AG08396 (cell line): ENCODE measurements at regions not wholly inside any gene's neighbourhood (a gene's known extent, or its start where the extent isn't known, plus 50 kb on each side); places are given as distances from the start of the nearest gene placed in this dataset.

Experiments used
- DNase-seq: peaks from one replicate; pipeline ENCODE4 v3.0.0; 2012; ENCODE audit warnings: low spot score, mixed read lengths

GRCh38 chr10:55500931-55501559 is 700.0 kb upstream of the PCDH15 start:
- no peak for DNase-seq

DNA sequence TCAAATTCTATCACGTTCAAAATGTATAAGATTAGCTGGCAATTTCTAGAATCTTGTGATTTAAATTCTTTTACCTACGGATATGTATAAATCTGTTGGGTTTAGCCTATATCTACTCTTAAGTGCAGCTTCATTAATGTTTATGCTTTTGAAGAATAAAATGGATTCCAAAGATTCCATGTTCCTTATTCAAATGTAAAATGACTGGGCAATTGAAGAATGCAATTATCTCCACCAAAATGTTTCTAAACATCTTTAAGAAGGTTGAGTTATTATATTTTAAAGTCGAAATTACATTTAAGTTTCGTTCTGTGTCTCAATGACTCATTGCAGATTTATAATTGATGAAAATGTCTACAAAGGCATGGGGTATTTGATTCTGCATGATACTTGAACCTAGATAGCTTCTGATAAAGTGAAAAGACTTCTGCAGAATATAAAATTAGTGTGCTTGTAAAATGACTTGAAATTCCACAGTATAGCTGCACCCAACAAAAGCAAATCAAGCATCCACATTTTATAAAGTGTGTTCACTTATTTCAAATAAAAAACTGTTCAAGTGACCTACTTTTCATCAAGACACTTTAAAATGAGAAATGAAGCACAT is 697.0 kb upstream of the PCDH15 start:
- no peak for DNase-seq

GRCh38 chr10:55495555-55495954 is 694.5 kb upstream of the PCDH15 start:
- no peak for DNase-seq

GRCh38 chr10:55491712-55492111 is 690.7 kb upstream of the PCDH15 start:
- DNase-seq = no peak

DNA sequence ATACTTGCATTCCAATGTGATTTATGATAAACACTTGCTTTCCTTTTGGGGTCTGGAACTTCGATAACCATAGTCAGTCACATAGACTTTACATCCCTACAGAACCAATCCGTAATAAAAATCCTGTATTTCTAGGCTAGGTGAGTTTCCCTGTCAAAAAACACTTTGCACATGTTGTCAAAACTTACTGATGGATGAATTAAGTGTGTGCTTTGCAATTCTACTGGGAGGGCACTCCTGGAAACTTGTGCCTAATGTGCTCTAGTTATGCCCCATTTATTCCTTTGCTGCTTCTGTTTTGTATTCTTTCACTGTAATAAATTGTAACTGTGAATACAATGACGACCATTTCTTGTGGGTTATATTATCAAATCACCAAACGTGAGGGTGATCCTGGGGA is 684.8 kb upstream of the PCDH15 start:
- no peak for DNase-seq

- DNase-seq = no peak
Measured at GRCh38 chr10:55476129-55476528, 675.1 kb upstream of the PCDH15 start.

DNA sequence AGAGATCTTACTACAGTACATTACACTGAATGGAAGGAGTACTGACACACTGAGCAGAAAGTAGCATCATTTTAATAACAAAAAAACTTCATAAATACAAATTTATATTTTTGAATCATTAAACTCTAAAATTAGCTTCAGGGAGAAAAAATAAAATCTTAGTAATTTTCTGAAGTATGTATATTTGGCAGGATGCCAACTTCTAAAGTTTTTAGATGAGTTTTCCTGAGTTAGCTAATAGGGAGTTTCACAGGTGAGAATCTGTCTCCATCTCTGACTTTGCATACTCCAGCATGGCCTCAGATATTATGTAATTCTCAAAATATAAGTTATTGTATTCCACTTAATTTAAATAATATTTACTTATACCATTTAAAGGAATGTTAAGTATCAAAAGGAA is 673.2 kb upstream of the PCDH15 start:
- no peak for DNase-seq

DNA sequence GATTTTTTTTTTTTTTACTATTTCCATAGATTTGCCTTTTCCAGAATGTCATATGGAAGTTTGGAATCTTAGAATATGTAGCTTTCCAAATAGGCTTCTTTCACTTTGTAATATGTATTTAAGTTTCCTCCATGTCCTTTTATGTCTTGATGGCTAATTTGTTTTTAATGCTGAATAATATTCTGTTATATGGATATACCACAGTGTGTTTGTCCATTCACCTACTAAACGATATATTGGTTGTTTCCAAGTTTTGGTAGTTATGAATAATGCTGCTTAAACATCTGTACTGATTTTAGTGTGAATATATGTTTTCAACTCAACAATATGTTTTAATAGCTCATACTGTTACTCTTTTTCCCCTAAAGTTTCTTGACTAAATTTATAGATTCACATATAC is 669.8 kb upstream of the PCDH15 start:
- no peak for DNase-seq

- no peak for DNase-seq
Measured at GRCh38 chr10:55466806-55467504, 665.9 kb upstream of the PCDH15 start.

- no peak for DNase-seq
Measured at GRCh38 chr10:55464083-55464482, 663.1 kb upstream of the PCDH15 start.

- no peak for DNase-seq
Measured at GRCh38 chr10:55460008-55460407, 659.0 kb upstream of the PCDH15 start.

GRCh38 chr10:55449981-55450380 is 649.0 kb upstream of the PCDH15 start:
- DNase-seq = no peak

DNA sequence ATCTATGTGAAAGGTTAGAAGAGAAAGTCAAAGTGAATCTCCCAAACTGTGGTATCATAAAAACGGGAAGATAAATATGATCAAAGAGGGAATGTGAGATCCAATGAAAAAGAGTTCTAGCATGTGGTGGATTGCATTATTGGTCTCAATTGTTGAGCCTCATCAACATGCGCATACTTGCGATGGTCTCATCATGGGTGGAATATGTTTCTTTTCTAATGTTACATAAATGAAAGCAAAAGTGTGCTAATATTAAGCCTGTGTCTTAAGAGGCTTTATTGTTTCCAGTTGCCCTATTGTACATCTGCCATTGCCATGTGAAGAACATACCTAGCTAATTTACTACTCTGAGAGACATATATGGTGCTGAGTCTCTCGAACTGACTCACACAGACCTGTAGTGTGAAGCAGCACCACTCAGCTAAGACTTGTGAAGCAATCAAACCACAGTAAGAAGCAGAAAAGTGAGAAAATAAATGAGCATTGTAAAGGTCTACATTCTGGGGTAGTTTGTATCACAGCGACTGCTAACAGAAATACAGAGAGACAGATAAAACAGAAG is 645.5 kb upstream of the PCDH15 start:
- no peak for DNase-seq

DNA sequence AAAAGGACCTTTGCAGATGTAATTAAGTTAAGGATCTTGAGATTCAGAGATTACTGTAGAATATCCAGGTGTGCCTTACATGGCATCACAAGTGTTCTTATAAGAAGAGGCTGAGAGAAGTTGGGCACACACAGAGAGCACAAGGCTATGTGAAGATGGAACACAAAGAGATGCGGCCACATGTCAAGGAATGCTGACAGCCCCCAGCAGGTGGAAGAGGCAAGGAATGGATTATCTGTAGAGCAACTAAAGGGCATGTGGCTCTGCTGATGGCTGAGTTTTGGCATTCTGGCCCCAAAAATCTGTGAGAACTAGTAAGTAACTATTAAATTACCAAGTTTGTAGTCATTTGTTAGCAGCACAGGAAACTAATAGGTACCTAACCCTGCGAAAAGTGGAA is 640.7 kb upstream of the PCDH15 start:
- DNase-seq = no peak

- no peak for DNase-seq
Measured at GRCh38 chr10:55426138-55426537, 625.1 kb upstream of the PCDH15 start.

DNA sequence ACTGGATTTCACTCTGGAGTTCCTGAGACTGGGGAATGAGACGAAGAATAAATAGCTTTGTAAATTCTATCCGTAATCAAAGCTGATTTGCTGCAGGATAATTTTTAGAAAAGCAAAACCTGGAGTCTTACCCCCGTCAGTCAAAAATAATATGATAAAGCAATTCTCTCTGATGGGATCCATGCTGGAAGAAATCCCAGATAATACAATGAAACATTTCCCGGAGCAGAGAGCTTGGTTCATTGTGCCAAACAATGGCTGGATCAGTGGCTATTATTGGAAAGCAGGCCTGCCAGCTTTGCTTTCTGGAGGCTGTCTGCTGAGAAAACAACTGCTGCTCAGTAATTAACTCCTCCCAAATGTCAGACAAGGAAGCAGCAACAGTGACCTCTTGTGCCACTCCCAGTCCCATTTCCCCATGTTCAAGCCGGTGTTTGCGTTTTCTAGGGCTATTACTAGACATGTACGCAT is 609.4 kb upstream of the PCDH15 start:
- no peak for DNase-seq

DNA sequence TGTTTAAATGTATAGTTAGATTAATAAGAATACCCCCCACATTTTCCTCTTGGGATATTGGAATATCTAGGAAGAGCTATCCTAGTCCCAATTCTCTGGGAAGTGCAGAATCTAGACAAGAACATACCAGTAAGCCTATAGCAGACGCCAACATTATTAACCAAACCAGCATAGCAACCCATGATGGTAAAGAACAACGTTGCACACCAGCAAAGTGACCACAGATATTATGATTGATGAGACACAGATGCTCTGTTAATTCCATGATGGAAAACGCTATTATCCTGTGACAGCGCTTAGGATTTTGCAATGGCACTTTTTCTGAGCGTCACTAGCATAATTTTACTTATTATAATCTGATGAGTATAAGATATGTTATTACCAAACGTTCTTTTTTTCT is 603.1 kb upstream of the PCDH15 start:
- no peak for DNase-seq

- no peak for DNase-seq
Measured at GRCh38 chr10:55400075-55400849, 599.2 kb upstream of the PCDH15 start.

GRCh38 chr10:55398497-55398882 is 597.5 kb upstream of the PCDH15 start:
- DNase-seq = no peak

DNA sequence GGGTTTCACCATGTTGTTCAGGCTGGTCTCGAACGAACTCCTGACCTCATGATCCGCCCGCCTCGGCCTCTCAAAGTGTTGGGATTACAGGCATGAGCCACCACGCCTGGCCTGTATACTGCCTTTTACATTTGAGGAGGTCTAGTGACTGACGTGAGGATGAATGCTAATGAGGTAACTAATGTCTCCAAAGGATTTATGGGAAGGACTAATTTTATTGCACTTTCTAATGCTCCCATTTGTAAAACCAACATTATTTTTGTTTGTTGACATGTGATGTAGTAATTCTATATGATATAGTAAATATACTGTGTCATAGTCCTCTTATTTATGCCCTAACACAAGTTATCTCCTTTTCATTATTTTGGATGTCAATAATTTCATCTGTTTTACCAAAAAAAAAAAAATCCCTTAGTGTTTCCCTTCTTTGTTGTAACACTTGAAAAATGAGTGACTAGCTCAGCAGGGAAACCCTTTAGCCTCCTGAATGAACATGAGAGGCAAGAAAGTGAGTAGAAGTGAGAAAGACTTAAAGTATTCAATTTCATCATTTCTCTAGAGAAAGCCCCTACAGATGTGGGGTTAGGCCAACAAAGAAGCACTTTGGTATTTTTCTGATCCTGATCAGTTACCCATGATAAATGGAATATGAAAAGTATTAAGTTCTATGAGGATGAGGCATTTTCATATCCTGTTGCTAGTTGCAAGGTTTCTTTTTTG is 596.9 kb upstream of the PCDH15 start:
- DNase-seq = no peak

- no peak for DNase-seq
Measured at GRCh38 chr10:55378196-55378595, 577.2 kb upstream of the PCDH15 start.

GRCh38 chr10:55374917-55375316 is 573.9 kb upstream of the PCDH15 start:
- DNase-seq = no peak
